T1000 (cell line): ENCODE measurements at regions not wholly inside any gene's neighbourhood (a gene's known extent, or its start where the extent isn't known, plus 50 kb on each side); places are given as distances from the start of the nearest gene placed in this dataset.

Experiments
- DNase-seq: peaks from one replicate; lab custom pipeline; 2025; ENCODE audit warnings: mixed read lengths; lab: John Stamatoyannopoulos, UW

GRCh38 chr4:180808862-180809261 lies 1434.3 kb upstream of the TENM3 start:
- no peak for DNase-seq

GRCh38 chr4:180809439-180809838 lies 1433.8 kb upstream of the TENM3 start:
- DNase-seq, result no peak

GRCh38 chr4:180810581-180810980 lies 1432.6 kb upstream of the TENM3 start:
- DNase-seq, result no peak

GRCh38 chr4:180811556-180811955 lies 1431.6 kb upstream of the TENM3 start:
- no peak for DNase-seq

DNA sequence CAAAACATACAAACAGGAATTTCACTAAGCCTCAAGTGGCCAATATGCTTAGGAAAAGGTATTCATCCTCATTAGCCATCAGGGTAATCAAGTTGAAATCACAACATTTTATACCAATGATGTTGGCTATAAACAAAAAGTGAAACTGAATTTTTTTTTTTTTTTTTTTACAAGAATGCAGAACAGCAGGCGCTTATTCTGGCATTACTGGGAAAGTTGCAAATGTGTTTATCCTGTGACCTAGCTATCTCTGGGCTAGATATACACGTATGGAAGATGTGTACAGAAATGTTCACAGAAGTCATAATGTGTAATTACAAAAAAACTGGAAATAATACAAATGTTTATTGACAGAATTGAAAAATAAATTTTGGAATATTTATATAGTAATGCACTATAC lies 1430.4 kb upstream of the TENM3 start:
- no peak for DNase-seq

GRCh38 chr4:180814875-180815417 lies 1428.3 kb upstream of the TENM3 start:
- DNase-seq, result no peak

GRCh38 chr4:180817529-180817928 lies 1425.7 kb upstream of the TENM3 start:
- no peak for DNase-seq

- DNase-seq, result no peak
Observed at GRCh38 chr4:180823108-180823507, 1420.1 kb upstream of the TENM3 start.

GRCh38 chr4:180827232-180828009 lies 1415.8 kb upstream of the TENM3 start:
- DNase-seq, result no peak

GRCh38 chr4:180828455-180829018 lies 1414.7 kb upstream of the TENM3 start:
- no peak for DNase-seq

DNA sequence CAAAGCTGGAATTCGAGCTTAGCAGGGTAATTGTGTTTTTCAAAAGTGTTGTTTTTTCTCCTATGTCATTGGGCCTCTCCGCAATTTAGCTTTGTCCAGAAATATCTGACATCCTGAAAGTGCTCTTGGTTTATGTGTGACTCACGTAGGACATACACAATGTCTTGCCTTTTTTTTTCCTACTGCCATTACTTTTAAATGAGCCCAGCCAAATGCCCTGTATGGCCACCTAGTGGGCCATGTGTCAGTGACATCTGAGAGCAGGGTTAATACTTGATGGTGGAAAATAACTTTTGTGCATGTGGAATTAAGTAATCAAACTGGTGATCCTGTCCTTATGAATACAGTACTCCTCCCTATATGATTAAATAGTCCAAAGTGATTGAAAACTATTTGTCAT lies 1411.1 kb upstream of the TENM3 start:
- no peak for DNase-seq

DNA sequence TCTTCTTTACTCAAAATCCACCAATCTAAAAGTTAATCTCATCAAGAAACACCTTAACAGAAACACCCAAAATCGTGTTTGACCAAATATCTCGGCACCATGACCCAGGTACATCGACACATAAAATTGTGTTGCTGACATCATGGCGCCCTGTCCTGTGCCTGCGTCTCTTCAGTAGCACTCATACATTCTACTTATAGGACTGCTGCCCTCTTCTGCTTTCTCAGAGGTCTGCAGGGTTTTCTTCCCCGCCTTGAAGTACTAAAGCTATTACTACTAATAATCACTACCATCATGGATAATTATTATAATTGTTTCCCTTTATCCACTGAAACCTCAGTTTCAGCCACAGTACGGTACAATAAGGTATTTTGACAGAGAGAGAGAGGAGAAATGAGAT lies 1403.1 kb upstream of the TENM3 start:
- no peak for DNase-seq

DNA sequence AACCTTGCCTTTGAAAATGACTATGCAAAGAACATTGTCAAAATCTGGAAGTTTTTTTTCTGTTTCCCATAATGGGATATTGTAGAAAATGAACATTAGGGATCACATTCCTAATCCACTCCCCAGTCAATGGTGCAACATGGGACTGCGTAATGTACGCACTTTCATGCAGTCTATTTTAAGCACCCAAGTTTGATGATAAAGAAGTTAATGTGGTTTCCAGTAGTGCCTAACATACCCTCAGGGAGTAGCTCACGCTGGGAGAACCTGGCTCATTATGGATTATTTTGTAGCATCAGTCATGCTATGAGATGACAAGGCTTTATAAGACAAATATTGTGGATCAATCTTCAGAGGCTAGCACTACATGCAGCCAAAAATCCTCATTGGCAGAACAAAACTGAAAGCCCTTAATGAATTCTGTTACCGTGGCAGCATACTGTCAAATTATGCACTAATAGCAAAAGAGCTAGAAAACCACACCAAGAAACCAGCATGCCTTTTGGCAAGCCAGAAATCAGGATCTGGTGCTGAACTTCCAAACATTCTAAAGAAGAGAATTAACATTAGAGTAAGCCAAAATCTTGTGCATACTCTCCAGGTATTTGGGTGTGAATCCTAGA lies 1392.8 kb upstream of the TENM3 start:
- DNase-seq, result no peak

DNA sequence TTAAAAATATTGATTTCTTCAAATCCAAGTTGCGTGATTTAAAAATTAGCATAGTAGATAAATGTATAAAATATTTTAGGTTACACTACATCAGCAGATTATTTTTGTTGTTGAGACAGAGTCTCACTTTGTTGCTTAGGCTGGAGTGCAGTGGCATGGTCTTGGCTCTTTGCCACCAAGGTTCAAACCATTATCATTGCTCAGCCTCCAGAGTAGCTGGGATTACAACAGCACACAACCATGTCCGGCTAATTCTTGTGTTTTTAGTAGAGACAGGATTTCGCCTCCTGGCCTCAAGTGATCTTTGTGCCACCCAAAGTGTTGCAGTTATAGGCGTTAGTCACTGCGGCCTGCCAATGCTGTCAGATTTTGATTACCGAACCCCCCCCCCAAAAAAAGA lies 1390.5 kb upstream of the TENM3 start:
- DNase-seq, result no peak

DNA sequence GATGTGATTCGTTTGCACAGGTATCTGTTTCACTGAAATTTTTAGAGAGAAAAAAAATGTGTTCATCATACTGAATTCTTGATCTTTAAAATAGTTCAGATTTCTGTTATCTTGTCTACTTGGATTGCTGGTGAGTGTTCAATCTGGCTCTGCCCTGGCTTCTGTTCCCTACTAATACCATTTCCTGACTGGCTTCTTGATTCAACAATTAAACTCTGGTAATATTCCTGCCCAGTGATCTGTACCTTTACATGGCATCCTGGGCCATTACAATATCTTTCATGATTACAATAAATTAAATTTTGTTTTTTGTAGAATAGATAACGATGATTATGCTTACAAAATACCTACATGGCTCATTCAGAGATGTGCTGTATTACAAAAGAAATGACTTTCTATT lies 1388.0 kb upstream of the TENM3 start:
- DNase-seq, result no peak

DNA sequence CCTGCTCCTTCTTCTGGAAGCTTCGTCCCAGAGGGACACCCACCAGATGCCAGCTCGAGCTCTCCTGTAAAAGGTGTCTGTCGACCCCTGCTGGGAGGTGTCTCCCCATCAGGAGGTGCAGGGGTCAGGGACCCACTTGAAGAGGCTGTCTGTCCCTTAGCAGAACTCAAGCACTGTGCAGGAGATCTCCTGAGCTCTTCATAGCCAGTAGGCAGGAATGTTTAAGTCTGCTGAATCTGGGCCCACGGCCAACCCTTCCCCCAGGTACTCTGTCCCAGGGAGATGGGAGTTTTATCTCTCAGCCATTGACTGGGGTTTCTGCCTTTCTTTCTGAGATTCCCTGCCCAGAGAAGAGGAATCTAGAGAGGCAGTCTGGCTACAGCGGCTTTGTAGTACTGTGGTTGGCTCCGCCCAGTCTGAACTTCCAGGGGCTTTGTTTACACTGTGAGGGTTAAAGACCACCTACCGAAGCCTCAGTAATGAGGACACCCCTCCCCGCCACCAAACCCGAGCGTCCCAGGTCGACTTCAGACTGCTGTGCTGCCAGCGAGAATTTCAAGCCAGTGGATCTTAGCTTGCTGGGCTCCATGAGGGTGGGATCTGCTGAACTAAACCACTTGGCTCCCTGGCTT lies 1383.0 kb upstream of the TENM3 start:
- DNase-seq, result no peak

DNA sequence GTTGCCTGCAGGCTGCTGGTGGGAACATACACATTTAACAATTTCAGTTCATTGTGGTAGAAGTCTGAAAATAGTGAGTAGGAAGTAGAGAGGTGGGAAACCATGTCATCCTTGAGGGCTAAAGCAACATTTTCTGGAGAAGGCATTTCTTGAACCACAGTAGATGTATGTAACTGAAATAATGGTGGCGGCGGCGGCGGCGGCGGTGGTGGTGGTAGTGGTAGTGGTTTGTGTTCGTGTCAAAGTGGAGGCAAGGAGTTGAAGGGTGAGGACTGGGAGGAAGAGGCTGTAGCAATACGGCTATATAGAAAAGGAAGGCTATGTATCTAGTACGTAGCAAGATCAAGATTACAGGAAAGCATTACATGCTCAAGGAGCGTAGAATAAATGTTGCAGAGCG lies 1381.6 kb upstream of the TENM3 start:
- no peak for DNase-seq

GRCh38 chr4:180866933-180867643 lies 1376.1 kb upstream of the TENM3 start:
- no peak for DNase-seq

GRCh38 chr4:180870623-180871022 lies 1372.6 kb upstream of the TENM3 start:
- DNase-seq, result no peak

GRCh38 chr4:180898305-180898704 lies 1344.9 kb upstream of the TENM3 start:
- no peak for DNase-seq

- no peak for DNase-seq
Observed at GRCh38 chr4:180900781-180901180, 1342.4 kb upstream of the TENM3 start.

DNA sequence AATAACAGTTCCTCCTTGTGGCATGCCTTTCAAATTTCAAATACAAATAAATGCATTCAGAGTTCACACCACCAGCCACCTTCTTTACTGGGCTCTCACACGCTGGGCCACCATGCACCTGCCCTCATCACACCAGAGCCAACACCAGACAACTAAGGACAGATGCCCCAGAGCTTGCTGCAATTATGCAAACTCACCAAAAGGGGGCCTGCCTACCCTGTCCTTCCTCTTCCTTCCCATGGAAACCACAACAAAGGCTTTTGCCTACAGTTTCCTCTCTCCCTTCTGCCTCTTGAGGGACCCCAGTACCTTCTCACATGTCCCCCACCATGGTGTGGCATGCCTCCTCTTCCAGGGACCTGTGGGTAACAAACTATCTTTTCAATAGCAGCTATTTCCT lies 1333.9 kb upstream of the TENM3 start:
- DNase-seq, result no peak
